ENCODE measurements at regions not wholly inside any gene's neighbourhood (a gene's known extent, or its start where the extent isn't known, plus 50 kb on each side); places are given as distances from the start of the nearest gene placed in this dataset.

DNA sequence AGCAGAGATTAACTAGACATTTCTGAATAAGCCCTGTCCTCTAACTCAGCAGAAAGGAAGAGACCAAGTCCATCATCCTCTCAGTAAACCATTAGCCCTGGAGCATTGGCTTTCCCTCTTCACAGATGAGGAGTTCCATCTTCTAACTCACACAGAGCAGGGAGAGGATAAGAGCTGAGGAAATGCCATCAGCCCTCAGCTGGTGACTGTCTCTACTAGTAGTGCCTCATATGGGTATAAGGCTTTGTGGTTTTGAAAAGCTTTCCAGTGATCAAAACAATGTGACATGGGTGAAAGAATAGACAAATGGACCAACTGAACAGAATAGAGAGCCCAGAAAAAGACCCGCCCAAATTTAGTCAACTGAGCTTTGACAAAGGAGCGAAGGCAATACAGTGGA lies 197.2 kb upstream of the NUDT4 start:
- no peak for DNase-seq

DNA sequence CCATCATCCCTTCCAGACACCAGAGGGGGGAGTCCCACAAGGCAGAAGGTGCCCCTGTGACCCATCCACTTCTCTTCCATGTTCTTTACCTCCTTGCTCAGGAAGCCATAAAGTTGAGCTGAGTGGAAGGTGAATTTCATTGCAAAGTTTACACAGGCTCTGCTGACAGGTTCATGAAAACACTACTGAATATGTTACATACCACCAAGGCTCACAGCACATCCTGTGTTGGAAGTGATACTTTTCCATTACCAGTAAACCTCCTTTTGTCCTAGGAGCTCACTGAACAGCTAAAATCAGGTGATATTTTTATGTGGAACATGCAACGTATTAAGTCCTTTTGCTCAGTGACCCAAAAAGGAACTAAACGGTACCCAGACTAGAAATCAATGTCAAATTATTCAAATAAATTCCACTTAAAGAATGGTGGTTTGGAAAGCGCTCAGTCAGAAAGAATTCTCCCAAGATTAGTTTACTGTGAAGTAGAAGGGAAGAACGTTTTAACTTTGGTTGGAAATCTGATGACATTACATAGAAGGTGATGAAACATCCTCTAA lies 196.2 kb upstream of the NUDT4 start:
- DNase-seq = no peak

DNA sequence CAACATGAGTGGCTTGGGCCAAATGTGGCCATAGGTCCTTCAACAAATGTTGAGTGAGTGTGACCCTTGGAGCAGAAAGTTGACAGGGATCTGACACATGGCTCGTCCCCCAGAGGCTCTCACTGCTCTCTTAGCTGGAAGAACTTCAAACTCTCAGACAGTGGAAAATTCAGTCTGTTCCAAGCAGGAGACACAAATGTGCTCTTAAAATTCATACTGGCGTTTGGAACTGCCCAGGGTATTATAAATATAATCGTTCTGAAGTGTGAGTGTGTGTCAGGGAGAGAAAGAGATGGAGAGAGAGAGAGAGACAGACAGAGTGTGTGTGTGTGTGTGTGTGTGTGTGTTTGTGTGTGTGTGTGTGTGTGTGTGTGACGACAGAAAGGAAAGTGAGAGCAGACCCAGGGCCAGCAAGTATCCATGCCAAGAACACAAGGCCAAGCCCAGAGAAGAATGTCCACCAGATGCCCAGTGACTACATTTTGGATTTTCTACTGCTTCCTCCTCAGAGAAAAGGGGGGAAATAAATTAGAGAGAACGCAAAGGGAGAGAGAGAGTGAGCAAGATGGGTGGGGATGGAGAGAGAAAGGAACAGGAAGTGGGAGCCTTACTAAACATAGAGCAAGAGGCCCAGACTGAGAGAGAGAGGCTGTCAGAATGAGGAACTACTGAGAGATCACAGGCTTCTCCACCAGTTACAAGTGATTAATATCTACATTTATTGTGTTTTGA lies 193.6 kb upstream of the NUDT4 start:
- DNase-seq = no peak

DNA sequence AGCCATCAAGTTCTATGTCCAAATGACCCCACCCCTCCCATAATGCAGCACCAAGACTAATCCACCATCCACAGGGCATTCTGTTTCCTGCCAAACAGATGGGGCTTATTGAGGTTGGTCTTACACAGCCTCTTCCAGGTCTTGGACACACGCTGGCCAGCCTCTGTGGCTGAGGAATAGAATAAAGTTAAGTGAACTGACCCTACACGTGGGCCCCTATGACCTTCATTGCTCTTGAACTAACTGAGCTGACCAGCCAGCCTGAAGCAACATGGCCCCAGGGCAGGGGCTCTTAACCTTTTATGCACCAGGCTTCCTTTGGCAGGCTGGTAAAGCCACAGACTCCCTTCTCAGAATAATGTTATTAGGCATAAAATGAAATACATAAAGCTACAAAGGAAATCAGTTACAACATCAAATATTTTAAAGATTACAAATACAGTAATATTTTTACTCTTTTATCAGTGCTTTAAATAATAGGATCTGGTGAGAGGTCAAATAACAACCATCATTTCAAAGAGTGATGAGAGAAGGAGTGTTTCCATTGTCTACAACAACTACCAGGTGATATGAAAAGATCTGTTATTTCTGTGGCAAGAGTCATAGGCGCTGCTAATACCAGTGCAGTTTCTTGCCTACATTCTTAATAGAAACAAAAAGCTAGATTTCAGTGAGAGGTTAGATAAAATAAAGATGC lies 192.9 kb upstream of the NUDT4 start:
- DNase-seq = no peak

DNA sequence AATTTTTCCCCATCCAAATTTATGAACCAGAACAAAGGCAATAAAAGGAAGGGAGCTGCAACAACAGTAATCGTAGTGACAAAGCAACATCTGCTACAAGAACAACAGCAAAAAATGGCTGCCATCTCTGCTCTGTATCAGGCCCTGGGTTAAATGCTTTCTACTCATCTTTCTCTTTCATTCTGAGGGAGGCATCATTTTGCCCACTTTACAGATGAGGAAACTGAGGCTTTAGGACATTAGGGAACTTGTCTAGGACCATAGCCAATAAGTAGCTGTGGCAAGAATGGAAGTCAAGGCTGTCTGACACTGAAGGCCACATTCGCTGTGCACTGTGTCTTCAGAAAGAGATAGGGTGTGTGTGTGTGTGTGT lies 192.4 kb upstream of the NUDT4 start:
- no peak for DNase-seq

DNA sequence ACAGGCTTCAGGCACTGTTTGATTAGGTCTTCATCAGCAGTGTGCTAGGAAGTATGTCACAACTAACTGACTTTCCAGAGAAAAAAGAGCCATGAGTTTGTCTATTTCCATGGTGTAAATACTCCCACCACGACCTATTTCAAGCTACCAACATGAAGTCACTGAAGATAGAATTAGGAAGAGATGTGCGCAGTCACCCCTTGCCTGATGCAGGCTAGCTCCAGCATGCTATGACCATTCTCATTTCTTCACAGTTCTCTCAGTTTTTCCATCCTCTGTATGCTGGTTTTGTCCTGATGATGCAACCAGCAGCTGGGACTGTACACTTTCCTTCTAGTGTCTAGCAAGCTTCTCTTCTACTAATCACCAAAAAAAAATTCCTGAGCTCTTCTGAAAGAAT lies 191.6 kb upstream of the NUDT4 start:
- no peak for DNase-seq

DNA sequence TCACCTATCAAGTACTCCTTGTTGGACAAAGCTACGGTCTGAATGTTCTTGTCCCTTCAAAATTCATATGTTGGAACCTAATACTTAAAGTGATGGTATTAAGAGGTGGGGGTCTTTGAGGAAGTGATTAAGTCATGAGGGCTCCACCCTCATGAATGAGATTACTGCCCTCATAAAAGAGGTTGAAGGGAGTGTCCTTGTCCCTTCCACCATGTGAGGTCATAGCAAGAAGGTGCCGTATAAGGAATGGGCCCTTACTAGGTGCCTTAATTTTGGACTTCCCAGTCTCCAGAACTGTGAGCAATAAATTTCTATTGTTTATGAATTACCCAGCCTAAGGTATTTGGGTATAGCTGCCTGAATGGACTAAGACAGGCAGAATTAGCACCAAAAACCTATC lies 191.1 kb upstream of the NUDT4 start:
- no peak for DNase-seq

DNA sequence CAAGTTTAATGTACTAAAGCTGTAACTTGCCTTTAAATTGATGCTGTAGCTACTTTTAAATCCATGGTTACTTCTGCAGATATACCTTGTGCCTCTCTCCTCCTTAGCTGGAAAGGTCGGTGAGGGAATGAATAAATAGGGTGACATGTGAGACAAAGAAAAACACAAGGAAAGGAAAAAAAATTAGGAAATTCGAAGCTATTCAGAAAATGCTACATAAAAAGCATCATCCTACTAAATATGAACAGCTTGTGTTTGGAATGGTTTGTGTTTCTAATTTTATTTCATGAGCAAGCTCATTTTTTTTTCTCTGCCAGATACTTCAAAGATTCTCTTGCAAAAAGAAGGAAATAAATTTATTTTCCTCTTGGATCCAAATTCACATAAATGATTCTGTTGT lies 186.3 kb upstream of the NUDT4 start:
- no peak for DNase-seq

DNA sequence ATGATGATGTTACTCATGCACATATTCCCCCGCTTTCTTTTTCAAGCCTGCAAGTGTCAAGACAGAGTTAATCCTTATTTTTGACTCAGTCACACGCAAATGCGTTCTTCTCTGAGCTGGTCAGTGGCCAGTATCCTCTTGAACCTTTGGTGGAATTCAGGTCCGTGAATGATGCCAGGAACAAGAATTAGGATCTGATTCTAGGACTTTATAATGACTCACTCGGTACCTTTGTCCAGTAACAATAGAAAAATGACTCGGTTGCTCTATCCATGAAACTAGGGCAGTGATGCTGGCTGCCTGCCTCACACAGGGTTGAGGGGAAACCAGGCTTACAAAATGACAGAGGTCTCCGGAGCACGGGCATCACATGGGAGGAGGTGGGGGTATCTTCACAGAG lies 185.8 kb upstream of the NUDT4 start:
- no peak for DNase-seq

DNA sequence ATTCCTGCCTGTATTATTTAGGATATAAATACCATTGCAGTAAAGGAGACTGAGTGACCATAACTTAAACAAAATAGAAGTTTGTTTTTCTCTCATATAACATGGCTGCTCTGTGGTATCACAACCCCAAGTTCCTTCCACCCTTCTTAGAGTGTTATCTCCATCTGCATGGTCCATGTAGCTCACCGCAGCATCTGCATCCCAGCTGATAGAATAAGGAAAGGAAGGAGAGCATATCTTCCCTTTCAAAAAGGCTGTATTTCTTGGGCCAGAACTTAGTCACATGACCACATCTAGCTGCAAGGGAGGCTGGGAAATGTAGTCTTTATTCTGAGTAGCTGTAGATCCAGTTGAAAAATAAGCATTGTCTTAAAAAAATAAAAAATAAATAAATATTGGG lies 184.8 kb upstream of the NUDT4 start:
- DNase-seq = no peak

DNA sequence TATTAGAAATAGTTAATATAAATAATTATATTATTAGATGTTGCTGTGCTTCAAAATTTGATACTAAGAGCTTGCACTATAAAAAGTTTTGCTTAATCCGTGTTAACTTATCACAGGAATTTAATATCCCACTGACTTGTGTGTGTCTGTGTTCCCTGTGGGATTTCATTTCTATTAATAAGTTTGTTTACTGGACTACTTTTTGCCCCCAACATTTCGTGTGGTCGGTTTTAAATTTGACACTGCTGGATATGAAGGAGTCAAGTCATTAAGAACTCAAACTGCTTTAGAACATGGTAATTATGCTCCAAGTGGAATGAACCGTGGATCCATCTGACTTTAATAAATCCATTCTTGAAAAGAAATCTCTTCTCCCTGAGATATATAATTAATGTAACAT lies 182.2 kb upstream of the NUDT4 start:
- DNase-seq = no peak

DNA sequence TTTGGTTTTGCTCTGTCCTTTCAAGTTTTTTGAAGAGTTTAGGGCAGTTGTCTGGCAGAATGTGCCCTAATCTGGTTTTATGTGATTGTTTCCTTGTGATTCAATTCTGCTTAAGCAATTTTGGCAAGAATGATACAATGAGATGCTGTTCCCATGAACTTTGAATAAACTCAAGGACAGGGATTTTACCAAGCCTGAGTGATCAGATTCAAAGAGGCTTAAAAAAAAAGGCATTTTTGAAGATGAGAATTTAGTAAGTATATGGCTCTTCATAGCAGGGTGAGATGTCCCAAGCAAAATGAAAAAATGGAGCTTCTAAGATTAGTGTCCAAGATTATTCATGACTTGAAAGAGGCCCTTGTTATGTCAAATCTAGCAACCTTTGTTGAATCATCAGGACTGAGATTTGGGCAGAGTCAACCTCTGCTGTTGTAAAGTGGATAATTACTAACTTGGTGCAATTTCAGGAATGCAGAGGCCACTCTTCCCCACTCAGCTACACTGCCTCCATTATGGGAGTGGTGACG lies 180.6 kb upstream of the NUDT4 start:
- no peak for DNase-seq

DNA sequence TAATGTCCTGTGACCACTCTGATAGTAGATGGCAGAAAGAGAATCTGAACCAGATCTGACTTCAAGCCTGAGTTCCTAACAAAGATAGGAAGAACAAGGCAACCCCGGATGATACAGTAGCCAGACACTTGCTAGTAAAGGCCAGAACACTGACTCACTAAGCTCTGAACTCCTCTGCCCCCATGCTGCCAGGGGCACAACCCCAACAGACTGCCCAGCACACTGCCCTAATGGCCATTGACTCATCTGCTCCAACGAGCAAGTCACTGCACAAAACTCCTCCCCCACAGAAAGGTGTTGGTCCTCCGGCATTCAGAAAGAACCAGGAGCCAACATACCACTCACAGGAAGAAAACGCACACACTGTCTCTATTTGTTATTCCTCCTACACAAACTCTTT lies 179.6 kb upstream of the NUDT4 start:
- DNase-seq = no peak

DNA sequence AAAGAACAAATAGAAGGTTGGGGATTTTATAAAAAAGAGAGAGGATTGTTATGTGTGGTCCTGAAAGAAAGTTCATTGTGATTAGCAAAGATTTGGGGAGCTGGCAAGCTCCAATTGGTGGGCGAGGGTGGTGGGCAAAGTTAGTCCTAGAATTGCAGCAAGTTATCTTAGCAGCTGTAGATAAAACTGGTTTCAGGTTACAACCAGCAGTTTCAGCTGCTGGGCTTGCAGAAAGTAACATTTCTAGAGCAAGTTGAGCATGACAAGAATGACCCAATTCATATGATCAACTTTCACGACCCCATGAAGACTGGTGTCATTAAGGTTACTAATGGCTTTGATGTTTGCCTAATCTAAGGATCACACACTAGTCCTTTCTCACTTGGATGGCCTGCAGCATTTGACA lies 177.9 kb upstream of the NUDT4 start:
- no peak for DNase-seq

DNA sequence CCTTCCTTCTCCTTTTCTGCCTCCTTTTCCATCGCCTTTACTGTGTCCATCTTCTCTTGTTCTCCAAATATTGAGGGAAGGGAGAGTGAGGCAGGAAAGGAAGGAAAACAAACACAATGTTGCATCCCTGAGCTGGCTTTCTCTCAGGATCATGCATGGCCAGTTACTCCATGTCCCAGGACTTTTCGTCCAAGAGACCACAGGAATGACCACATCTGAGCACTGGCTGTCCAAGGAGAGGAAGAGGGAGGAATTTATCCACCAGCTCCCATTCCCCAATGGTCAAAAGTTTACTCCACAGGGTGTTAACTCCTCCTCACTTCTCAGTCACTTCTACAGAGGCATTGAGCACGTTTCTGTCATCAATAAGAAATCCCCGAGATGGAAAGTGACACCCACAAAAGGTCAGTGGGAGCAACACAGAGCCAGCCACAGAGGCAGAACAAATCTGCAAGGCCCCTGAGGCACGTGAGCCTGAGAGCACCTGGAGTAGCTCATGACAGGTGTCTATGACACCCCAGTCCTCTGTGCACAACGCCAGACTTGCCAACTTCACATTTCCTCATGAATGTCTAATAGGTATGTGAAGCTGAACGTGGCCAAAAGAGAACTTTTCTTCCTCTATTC lies 177.3 kb upstream of the NUDT4 start:
- DNase-seq = no peak

DNA sequence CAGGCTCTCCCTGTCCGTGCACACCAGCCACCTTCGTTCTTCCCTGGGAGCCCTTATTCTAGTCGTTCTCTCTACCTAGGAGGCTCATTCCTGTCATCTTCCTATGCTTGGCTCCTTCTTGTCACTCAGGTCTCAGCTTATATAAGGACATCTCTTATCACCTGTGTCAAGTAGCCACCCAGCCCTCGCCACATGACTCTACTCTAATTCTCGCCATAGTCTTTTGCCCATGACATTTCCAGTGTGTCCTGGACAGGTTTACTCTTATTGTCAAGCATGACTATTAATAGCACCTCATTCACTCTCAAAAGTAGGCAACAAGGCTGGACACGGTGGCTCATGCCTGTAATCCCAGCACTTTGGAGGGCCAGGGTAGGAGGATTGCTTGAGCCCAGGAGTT lies 175.7 kb upstream of the NUDT4 start:
- no peak for DNase-seq

DNA sequence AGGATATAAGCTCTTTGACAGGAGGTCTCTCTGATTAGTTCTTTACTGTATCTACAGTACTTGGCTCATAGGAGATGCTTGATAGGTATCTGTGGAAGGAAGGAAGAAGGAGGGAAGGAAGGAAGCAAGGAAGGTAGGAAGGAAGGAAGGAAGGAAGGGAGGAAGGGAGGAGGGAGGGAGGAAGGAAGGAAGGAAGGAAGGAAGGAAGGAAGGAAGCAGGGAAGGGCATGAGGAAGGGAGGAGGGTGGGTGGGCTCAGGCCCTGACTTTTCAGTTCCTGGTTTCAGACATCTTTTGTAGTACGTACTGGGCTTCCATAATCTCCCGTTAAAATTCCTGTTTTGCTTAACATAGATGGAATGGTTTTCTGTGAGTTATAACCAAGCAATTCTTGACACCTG lies 175.0 kb upstream of the NUDT4 start:
- no peak for DNase-seq

DNA sequence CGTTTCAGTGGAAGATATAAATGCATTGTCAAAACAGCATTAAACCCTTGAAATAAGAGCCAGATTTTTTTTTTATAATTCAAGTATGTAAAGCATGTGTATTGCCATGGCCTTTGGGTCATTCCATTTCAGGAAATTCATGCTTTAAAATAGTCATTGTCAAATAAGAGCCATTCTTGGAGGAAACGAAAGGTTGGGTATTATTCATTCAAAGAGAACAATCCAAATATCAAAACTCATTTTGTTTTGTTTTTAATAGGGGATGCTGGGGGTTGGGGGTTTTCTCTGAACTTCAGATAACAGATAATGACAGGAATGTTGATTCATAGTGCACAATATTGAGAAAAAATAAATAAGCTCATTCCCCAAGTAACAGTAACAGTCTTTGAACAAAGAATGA lies 174.4 kb upstream of the NUDT4 start:
- no peak for DNase-seq

DNA sequence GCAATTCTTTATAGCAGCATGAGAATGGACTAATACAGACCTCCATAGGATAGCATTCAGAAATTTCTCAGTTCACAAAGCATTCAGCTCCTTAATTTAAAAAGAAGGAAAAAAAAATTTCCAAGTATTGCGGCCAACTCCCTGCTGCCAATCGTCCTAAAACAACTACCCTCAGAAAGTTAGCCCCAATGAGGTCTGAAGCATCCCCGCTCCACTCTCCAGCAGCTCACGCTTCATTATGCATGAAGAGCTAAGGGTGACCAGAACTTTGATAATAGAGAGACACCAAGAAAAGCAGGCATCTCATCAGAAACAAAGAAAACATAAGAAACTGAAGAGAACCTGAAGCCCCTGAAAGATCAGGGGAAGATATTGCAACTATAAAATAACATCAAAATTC lies 172.8 kb upstream of the NUDT4 start:
- no peak for DNase-seq

DNA sequence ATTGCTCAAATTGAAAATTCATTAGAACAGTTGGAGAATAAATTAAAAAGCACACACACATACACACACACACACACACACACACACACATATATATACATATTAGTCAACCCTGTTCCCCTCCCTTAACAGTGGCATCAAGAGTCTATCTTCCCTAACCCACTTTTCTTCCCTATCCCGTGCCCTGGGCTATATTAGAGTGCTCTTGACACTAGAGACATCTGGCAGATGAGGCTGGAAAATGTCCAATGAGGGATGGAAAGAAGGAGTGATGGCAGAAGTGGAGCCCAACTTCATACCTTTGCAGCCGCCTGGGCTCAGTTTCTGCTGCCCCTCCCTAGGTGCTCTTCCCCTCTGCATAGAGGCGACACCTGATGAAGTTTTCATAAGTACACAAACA lies 172.4 kb upstream of the NUDT4 start:
- no peak for DNase-seq

DNA sequence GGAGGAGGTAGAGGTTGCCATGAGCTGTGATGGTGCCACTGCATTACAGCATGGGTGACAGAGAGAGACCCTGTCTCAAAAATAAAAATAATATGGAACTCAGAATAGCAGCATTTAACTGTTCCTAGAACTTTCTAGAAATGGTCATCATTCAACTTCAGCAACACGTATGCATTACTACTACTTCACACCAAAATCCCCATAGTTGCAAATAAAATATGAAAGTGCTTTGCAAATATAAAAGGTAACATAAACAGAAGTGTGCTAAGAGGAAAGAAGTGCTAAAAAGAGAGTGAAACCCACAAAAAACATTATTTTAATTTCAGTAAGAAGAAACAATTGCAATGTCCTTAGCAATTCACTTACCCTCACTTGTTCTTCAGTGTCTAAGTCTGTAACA lies 169.7 kb upstream of the NUDT4 start:
- DNase-seq = no peak

DNA sequence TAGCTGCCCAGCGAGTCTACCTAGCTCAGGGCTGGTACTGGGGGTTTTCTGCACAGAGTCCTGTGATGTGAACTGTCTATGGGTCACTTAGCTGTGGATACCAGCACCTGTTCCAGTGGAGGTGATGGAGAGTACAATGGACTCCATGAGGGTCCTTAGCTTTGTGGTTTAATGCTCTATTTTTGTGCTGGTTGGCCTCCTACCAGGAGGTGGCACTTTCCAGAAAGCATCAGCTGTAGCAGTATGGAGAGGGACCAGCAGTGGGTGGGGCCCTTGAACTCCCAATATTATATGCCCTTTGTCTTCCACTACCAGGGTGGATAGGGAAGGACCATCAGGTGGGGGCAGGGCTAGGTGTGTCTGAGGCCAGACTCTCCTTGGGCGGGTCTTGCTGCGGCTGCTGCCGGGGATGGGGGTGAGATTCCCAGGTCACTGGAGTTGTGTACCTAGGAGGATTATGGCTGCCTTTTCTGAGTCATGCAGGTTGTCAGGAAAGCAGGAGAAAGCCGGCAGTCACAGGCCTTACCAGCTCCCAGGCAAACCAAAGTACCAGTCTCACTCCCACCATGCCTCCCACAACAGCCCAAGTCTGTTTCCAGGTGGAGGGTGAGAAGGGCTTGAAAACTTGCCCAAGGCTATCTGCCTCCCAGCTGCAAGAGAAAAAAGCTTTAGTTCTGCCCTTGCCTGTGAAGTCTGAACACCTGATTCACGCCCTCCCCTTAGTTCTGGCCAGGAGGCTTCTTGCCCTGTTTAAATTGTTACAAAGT lies 163.0 kb upstream of the NUDT4 start:
- no peak for DNase-seq

DNA sequence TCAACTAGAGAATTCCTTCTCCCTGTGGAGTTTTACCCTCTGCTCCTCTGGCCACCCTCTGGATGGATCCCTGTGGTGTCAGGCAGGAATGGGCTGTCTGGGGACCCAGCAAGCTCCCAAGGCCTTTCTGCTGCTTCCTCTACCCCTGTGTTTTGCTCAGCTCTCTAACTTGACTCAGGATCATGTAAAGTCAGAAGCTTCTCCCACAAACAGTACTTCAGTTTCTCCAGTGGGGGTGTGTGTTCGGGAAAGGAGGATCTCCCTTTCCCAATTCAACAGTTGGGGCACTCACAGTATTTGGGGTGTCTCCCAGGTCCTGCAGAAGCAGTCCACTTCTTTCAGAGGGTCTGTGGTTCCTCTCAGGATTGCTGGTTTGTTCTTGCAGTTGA lies 162.4 kb upstream of the NUDT4 start:
- DNase-seq = no peak

Measured in activated effector memory CD4-positive, alpha-beta T cell treated with Interleukin-2 at 50 U/mL for 16 hours (primary cell).